ENCODE measurements at regions not wholly inside any gene's neighbourhood (a gene's known extent, or its start where the extent isn't known, plus 50 kb on each side); places are given as distances from the start of the nearest gene placed in this dataset.

GRCh38 chr4:25981749-25982148 is 67.7 kb downstream of the SMIM20 start:
- Histone ChIP-seq H3K36me3 (ENCODE audit: insufficient read depth, low read length) (no peaks in the 10 kb centered on the region), H3F3A (ENCODE audit: insufficient read depth, low read length) (no peaks in the 10 kb centered on the region), H3K27ac (ENCODE audit: low read depth, low read length, poor library complexity, severe bottlenecking) (no peak overlapping the region), H2AFZ (ENCODE audit: low read length) (no peak overlapping the region), H3K9me3 (ENCODE audit: low read length) (no peaks in the 10 kb centered on the region), H3K9ac (ENCODE audit: low read length) (no peak overlapping the region), H4K20me1 (ENCODE audit: insufficient read depth, low read length) (no peaks in the 10 kb centered on the region), H3K4me1 (ENCODE audit: insufficient read depth, low read length, severe bottlenecking) (no peaks in the 10 kb centered on the region), H3K4me2 (ENCODE audit: low read length) (no peak overlapping the region), H3K79me2 (ENCODE audit: insufficient read depth, low read length) (no peaks in the 10 kb centered on the region), H3K27me3 (ENCODE audit: insufficient read depth, low read length) (no peaks in the 10 kb centered on the region), H3K4me3 (ENCODE audit: low read depth, low read length, poor library complexity, severe bottlenecking) (no peak overlapping the region), H3K9me2 (ENCODE audit: low read depth, low read length) (no peaks in the 10 kb centered on the region)
- no peak for TF ChIP-seq EZH2 (IDR thresholded peaks at IDR 0.05; ENCODE audit: borderline replicate concordance, low read length)
- TF ChIP-seq CTCF (IDR thresholded peaks at IDR 0.05; ENCODE audit: low read length): no peak

- Histone ChIP-seq H2AFZ (ENCODE audit: low read length) (no peak overlapping the region), H3K9me2 (ENCODE audit: low read depth, low read length) (no peaks in the 10 kb centered on the region), H4K20me1 (ENCODE audit: insufficient read depth, low read length) (no peaks in the 10 kb centered on the region), H3K27me3 (ENCODE audit: insufficient read depth, low read length) (no peaks in the 10 kb centered on the region), H3K4me3 (ENCODE audit: low read depth, low read length, poor library complexity, severe bottlenecking) (no peak overlapping the region), H3K36me3 (ENCODE audit: insufficient read depth, low read length) (no peaks in the 10 kb centered on the region), H3K4me1 (ENCODE audit: insufficient read depth, low read length, severe bottlenecking) (peaks cover 2% of the 10 kb centered on the region), H3F3A (ENCODE audit: insufficient read depth, low read length) (no peaks in the 10 kb centered on the region), H3K79me2 (ENCODE audit: insufficient read depth, low read length) (no peaks in the 10 kb centered on the region), H3K27ac (ENCODE audit: low read depth, low read length, poor library complexity, severe bottlenecking) (no peak overlapping the region), H3K9me3 (ENCODE audit: low read length) (no peaks in the 10 kb centered on the region), H3K9ac (ENCODE audit: low read length) (no peak overlapping the region), H3K4me2 (ENCODE audit: low read length) (no peak overlapping the region)
- TF ChIP-seq EZH2 (IDR thresholded peaks at IDR 0.05; ENCODE audit: borderline replicate concordance, low read length) (no peak), CTCF (IDR thresholded peaks at IDR 0.05; ENCODE audit: low read length) (no peak)
Observed at GRCh38 chr4:25982962-25983361, 68.9 kb downstream of the SMIM20 start.

- H3K79me2 ChIP-seq (ENCODE audit: insufficient read depth, low read length): no peaks in the 10 kb centered on the region
- no peaks in the 10 kb centered on the region for H3K9me2 ChIP-seq (ENCODE audit: low read depth, low read length)
- H3K27me3 ChIP-seq (ENCODE audit: insufficient read depth, low read length): no peaks in the 10 kb centered on the region
- H3K36me3 ChIP-seq (ENCODE audit: insufficient read depth, low read length): no peaks in the 10 kb centered on the region
- no peak overlapping the region for H3K9ac ChIP-seq (ENCODE audit: low read length)
- H3K27ac ChIP-seq (ENCODE audit: low read depth, low read length, poor library complexity, severe bottlenecking): no peak overlapping the region
- H3K4me1 ChIP-seq (ENCODE audit: insufficient read depth, low read length, severe bottlenecking): peaks cover 5% of the 10 kb centered on the region
- no peak for TF ChIP-seq CTCF (IDR thresholded peaks at IDR 0.05; ENCODE audit: low read length)
- TF ChIP-seq EZH2 (IDR thresholded peaks at IDR 0.05; ENCODE audit: borderline replicate concordance, low read length): no peak
- no peak overlapping the region for H2AFZ ChIP-seq (ENCODE audit: low read length)
- no peaks in the 10 kb centered on the region for H3K9me3 ChIP-seq (ENCODE audit: low read length)
- no peaks in the 10 kb centered on the region for H3F3A ChIP-seq (ENCODE audit: insufficient read depth, low read length)
- no peak overlapping the region for H3K4me3 ChIP-seq (ENCODE audit: low read depth, low read length, poor library complexity, severe bottlenecking)
- H3K4me2 ChIP-seq (ENCODE audit: low read length): no peak overlapping the region
- H4K20me1 ChIP-seq (ENCODE audit: insufficient read depth, low read length): no peaks in the 10 kb centered on the region
Observed at GRCh38 chr4:25984266-25984665, 70.2 kb downstream of the SMIM20 start.

Measured in OCI-LY1 (cell line).